T-helper 17 cell (primary cell): ENCODE measurements at regions not wholly inside any gene's neighbourhood (a gene's known extent, or its start where the extent isn't known, plus 50 kb on each side); places are given as distances from the start of the nearest gene placed in this dataset.

Experiments
- ATAC-seq: fragments of 150-1000 bp; cut with Tn5 transposase; 2 replicates; pipeline ENCODE4 v1.10.0; 2021; ENCODE audit warnings: mild to moderate bottlenecking, moderate library complexity
- DNase-seq, 3 donors: peaks; one replicate each; pipeline versions ENCODE4 v3.0.0 to v3.0.0-alpha.2; 2020 to 2021
- H3K9me3 ChIP-seq: one replicate; pipeline ENCODE4 v1.7.0; 2013; ENCODE audit warnings: low read length, mild to moderate bottlenecking; ENCODE audit not compliant: control insufficient read depth, poor library complexity, severe bottlenecking
- H3K27ac Mint-ChIP-seq: one replicate; pipeline ENCODE4 v1.8.0; 2022; ENCODE audit warnings: mild to moderate bottlenecking, moderate library complexity, mixed read lengths
- H3K27me3 Mint-ChIP-seq: one replicate; pipeline ENCODE4 v1.8.0; 2022; ENCODE audit warnings: mixed read lengths
- H3K36me3 Mint-ChIP-seq: one replicate; pipeline ENCODE4 v1.8.0; 2022; ENCODE audit warnings: low read depth, mixed read lengths
- H3K4me1 Mint-ChIP-seq: one replicate; pipeline ENCODE4 v1.8.0; 2022; ENCODE audit warnings: mild to moderate bottlenecking, mixed read lengths
- H3K4me3 Mint-ChIP-seq: one replicate; pipeline ENCODE4 v1.8.0; 2022; ENCODE audit warnings: mild to moderate bottlenecking, moderate library complexity, mixed read lengths

- H3K4me1 Mint-ChIP-seq = no peaks in the 10 kb centered on the region
- H3K36me3 Mint-ChIP-seq = no peaks in the 10 kb centered on the region
- no peak overlapping the region for H3K27ac Mint-ChIP-seq
- DNase-seq = no peak
- no peak overlapping the region for H3K4me3 Mint-ChIP-seq
- H3K9me3 ChIP-seq = no peaks in the 10 kb centered on the region
- no peak for ATAC-seq
- H3K27me3 Mint-ChIP-seq = peaks cover 24% of the 10 kb centered on the region
These were observed 306.7 kb downstream of the EPB41L4A start for GRCh38 chr5:112112346-112112745.

- H3K9me3 ChIP-seq = no peaks in the 10 kb centered on the region
- Mint-ChIP-seq H3K36me3 (no peaks in the 10 kb centered on the region), H3K27me3 (peaks cover 23% of the 10 kb centered on the region), H3K4me1 (no peaks in the 10 kb centered on the region), H3K27ac (no peak overlapping the region), H3K4me3 (no peak overlapping the region)
- DNase-seq (no peak), ATAC-seq (no peak)
These were observed 309.6 kb downstream of the EPB41L4A start for GRCh38 chr5:112109331-112110007.

- Mint-ChIP-seq H3K27ac (no peak overlapping the region), H3K4me1 (no peaks in the 10 kb centered on the region), H3K27me3 (peaks cover 13% of the 10 kb centered on the region), H3K4me3 (no peak overlapping the region), H3K36me3 (no peaks in the 10 kb centered on the region)
- ATAC-seq (no peak), DNase-seq (no peak)
- no peaks in the 10 kb centered on the region for H3K9me3 ChIP-seq
These were observed 312.2 kb downstream of the EPB41L4A start for GRCh38 chr5:112106878-112107277.

DNA sequence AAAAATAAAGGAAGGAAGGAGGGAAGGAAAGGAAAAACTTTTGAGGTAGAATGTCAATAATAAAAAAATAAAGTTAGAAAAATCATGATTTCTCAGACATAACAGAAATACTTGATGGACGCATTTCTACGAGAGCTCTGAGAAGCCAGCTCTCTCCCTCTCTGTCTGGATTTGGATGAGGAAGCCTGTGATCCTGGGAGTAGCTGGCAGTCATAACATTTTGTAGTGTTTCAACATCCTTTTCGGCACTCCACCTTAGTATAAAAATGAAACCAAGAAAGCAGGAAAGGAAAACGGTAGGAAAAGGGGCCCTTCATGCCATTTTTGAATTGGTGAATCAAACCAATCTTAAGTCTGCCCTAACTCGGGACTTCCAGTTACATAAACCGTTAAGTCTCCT is 321.3 kb downstream of the EPB41L4A start:
- H3K27me3 Mint-ChIP-seq = peaks cover 16% of the 10 kb centered on the region
- ATAC-seq = no peak
- H3K4me1 Mint-ChIP-seq = no peaks in the 10 kb centered on the region
- no peaks in the 10 kb centered on the region for H3K9me3 ChIP-seq
- no peak overlapping the region for H3K27ac Mint-ChIP-seq
- H3K36me3 Mint-ChIP-seq = no peaks in the 10 kb centered on the region
- no peak for DNase-seq
- H3K4me3 Mint-ChIP-seq = no peak overlapping the region

GRCh38 chr5:112087222-112087621 is 330.2 kb upstream of the NREP start:
- Mint-ChIP-seq H3K4me3 (no peak overlapping the region), H3K27ac (no peak overlapping the region), H3K36me3 (no peaks in the 10 kb centered on the region), H3K4me1 (no peaks in the 10 kb centered on the region), H3K27me3 (no peaks in the 10 kb centered on the region)
- ATAC-seq (no peak), DNase-seq (no peak)
- no peaks in the 10 kb centered on the region for H3K9me3 ChIP-seq

- Mint-ChIP-seq H3K27me3 (no peaks in the 10 kb centered on the region), H3K4me1 (no peaks in the 10 kb centered on the region), H3K4me3 (no peak overlapping the region), H3K27ac (no peak overlapping the region), H3K36me3 (no peaks in the 10 kb centered on the region)
- ATAC-seq (no peak), DNase-seq (no peak)
- H3K9me3 ChIP-seq = no peaks in the 10 kb centered on the region
These were observed 329.7 kb upstream of the NREP start for GRCh38 chr5:112086740-112087139.

GRCh38 chr5:112084149-112084548 is 327.2 kb upstream of the NREP start:
- Mint-ChIP-seq H3K27me3 (no peaks in the 10 kb centered on the region), H3K36me3 (no peaks in the 10 kb centered on the region), H3K4me1 (no peaks in the 10 kb centered on the region), H3K27ac (no peak overlapping the region), H3K4me3 (no peak overlapping the region)
- DNase-seq (no peak), ATAC-seq (no peak)
- no peaks in the 10 kb centered on the region for H3K9me3 ChIP-seq

DNA sequence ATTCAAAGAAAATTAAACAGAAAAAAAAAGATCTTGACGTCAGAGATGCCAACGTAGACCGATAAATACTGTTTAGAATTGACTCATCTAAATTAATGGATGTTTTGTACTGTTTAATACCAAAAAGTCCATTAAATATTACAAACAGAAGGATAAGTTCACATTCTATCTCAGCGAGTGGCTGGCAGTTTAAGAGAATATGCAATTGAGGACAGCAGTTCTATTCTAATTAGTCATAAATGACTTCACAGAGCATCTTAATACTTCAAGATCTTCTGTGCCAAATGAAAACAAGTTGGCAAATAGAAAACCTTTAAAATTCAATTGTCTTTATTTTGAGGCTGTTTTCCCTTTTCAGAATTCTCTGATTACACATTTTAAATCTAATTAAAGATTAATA is 326.6 kb upstream of the NREP start:
- H3K9me3 ChIP-seq = no peaks in the 10 kb centered on the region
- Mint-ChIP-seq H3K36me3 (no peaks in the 10 kb centered on the region), H3K27ac (no peak overlapping the region), H3K4me1 (no peaks in the 10 kb centered on the region), H3K27me3 (no peaks in the 10 kb centered on the region), H3K4me3 (no peak overlapping the region)
- DNase-seq (no peak), ATAC-seq (no peak)

- no peaks in the 10 kb centered on the region for H3K27me3 Mint-ChIP-seq
- no peaks in the 10 kb centered on the region for H3K9me3 ChIP-seq
- DNase-seq (no peak), ATAC-seq (no peak)
- no peaks in the 10 kb centered on the region for H3K4me1 Mint-ChIP-seq
- no peak overlapping the region for H3K27ac Mint-ChIP-seq
- H3K36me3 Mint-ChIP-seq = no peaks in the 10 kb centered on the region
- no peak overlapping the region for H3K4me3 Mint-ChIP-seq
These were observed 320.2 kb upstream of the NREP start for GRCh38 chr5:112077180-112077579.

DNA sequence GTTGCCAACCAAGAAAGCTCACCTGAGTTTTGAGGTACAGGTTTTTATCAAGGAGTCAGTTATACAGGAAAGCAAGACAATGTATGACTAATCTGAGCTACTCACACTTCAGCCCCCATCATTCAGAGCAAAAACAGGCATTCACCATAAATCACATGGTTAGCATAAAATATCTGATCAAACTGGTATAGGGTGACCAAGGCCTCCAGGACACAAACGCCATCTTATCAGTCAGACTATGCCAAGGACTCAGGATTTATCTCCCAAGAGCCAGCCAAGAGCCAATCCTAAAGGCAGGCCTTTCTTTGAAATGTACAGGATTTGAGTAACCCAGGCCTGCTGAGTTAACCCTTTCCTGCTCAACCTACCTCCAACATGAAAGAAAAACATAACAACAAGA is 313.0 kb upstream of the NREP start:
- no peak overlapping the region for H3K27ac Mint-ChIP-seq
- H3K9me3 ChIP-seq = no peaks in the 10 kb centered on the region
- H3K36me3 Mint-ChIP-seq = no peaks in the 10 kb centered on the region
- ATAC-seq (no peak), DNase-seq (no peak)
- H3K4me1 Mint-ChIP-seq = no peaks in the 10 kb centered on the region
- no peak overlapping the region for H3K4me3 Mint-ChIP-seq
- peaks cover 16% of the 10 kb centered on the region for H3K27me3 Mint-ChIP-seq

- Mint-ChIP-seq H3K36me3 (no peaks in the 10 kb centered on the region), H3K4me1 (no peaks in the 10 kb centered on the region), H3K27ac (no peak overlapping the region), H3K27me3 (peaks cover 16% of the 10 kb centered on the region), H3K4me3 (no peak overlapping the region)
- no peak for DNase-seq
- ATAC-seq = no peak
- H3K9me3 ChIP-seq = no peaks in the 10 kb centered on the region
These were observed 312.3 kb upstream of the NREP start for GRCh38 chr5:112069329-112069728.

GRCh38 chr5:112068593-112068992 is 311.6 kb upstream of the NREP start:
- no peak overlapping the region for H3K27ac Mint-ChIP-seq
- H3K4me1 Mint-ChIP-seq = no peaks in the 10 kb centered on the region
- H3K4me3 Mint-ChIP-seq = no peak overlapping the region
- DNase-seq (no peak), ATAC-seq (no peak)
- no peaks in the 10 kb centered on the region for H3K9me3 ChIP-seq
- H3K36me3 Mint-ChIP-seq = no peaks in the 10 kb centered on the region
- H3K27me3 Mint-ChIP-seq = peaks cover 16% of the 10 kb centered on the region

DNA sequence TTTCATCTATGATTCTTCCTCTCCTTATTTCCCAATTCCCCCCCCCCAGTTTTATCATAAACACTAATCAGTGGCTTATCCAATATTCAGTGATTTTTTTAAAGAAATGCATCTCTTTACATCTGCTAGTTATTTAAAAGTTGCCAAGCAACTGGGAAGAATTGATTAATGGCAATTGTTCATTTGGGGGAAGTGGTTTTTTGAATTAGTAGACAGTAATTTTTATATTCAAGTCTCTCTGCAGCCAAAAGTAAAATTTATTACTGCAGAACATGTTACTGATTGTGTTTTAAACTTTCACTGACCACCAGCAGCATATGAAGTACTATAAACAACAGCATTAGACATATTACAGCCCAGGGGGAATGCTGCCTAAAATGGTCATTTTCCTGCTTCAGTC is 308.8 kb upstream of the NREP start:
- no peaks in the 10 kb centered on the region for H3K4me1 Mint-ChIP-seq
- peaks cover 16% of the 10 kb centered on the region for H3K27me3 Mint-ChIP-seq
- no peaks in the 10 kb centered on the region for H3K36me3 Mint-ChIP-seq
- H3K27ac Mint-ChIP-seq = no peak overlapping the region
- ATAC-seq (no peak), DNase-seq (no peak)
- H3K4me3 Mint-ChIP-seq = no peak overlapping the region
- H3K9me3 ChIP-seq = no peaks in the 10 kb centered on the region

GRCh38 chr5:112064956-112065355 is 308.0 kb upstream of the NREP start:
- Mint-ChIP-seq H3K27me3 (peaks cover 16% of the 10 kb centered on the region), H3K4me3 (no peak overlapping the region), H3K4me1 (no peaks in the 10 kb centered on the region), H3K36me3 (no peaks in the 10 kb centered on the region), H3K27ac (no peak overlapping the region)
- no peak for DNase-seq
- no peaks in the 10 kb centered on the region for H3K9me3 ChIP-seq
- ATAC-seq = no peak
